Neural crest cell (in vitro differentiated cells): ENCODE measurements at regions not wholly inside any gene's neighbourhood (a gene's known extent, or its start where the extent isn't known, plus 50 kb on each side); places are given as distances from the start of the nearest gene placed in this dataset.

Experiments
- DNase-seq: peaks from one replicate; pipeline ENCODE4 v3.0.0; 2021; ENCODE audit warnings: low read depth, mixed read lengths, low spot score
- H3K27ac Mint-ChIP-seq: one replicate; pipeline ENCODE4 v1.8.0; 2021; ENCODE audit warnings: mild to moderate bottlenecking, mixed read lengths; ENCODE audit not compliant: unreplicated experiment
- H3K27me3 Mint-ChIP-seq: 2 replicates; pipeline ENCODE4 v1.8.0; 2021; ENCODE audit warnings: low read depth, mild to moderate bottlenecking, mixed read lengths
- H3K36me3 Mint-ChIP-seq: 2 replicates; pipeline ENCODE4 v1.8.0; 2021; ENCODE audit warnings: low read depth, mild to moderate bottlenecking, mixed read lengths
- H3K4me1 Mint-ChIP-seq: 2 replicates; pipeline ENCODE4 v1.8.0; 2021; ENCODE audit warnings: mixed read lengths
- H3K4me3 Mint-ChIP-seq: one replicate; pipeline ENCODE4 v1.8.0; 2021; ENCODE audit warnings: mild to moderate bottlenecking, mixed read lengths
- H3K9me3 Mint-ChIP-seq: 2 replicates; pipeline ENCODE4 v1.8.0; 2021; ENCODE audit warnings: mixed read lengths
- CTCF ChIP-seq: fragments of 200-600 bp; sonication (generic); conservative IDR thresholded peaks from 2 replicates; pipeline ENCODE4 v1.5.0; 2021; ENCODE audit warnings: antibody characterized with exemption, mild to moderate bottlenecking

DNA sequence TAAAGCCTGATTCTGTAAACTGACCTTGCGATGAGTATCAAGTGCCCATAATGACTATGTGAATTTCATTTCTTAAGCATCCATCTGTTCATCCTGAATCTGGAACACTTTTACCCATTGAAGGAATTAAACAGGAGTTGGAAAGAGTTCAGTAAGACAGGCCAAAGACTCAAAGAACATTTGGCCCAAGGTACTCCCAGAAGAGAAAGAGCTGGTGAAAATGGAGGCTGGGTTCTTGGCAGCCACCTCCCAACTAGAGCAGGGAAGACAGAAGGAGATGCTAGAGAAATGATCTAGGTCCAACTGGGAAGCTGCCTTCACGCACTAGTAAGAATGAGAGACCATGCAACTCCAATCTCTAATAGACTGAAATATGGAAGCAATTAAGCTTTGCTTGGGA is 57.1 kb upstream of the ADRA1D start:
- no peak for DNase-seq
- H3K27ac Mint-ChIP-seq = no peak overlapping the region
- TF ChIP-seq CTCF = no peak
- H3K9me3 Mint-ChIP-seq = peaks cover 5% of the 10 kb centered on the region
- peaks cover 2% of the 10 kb centered on the region for H3K27me3 Mint-ChIP-seq
- no peaks in the 10 kb centered on the region for H3K4me1 Mint-ChIP-seq
- no peak overlapping the region for H3K4me3 Mint-ChIP-seq
- H3K36me3 Mint-ChIP-seq = no peaks in the 10 kb centered on the region

DNA sequence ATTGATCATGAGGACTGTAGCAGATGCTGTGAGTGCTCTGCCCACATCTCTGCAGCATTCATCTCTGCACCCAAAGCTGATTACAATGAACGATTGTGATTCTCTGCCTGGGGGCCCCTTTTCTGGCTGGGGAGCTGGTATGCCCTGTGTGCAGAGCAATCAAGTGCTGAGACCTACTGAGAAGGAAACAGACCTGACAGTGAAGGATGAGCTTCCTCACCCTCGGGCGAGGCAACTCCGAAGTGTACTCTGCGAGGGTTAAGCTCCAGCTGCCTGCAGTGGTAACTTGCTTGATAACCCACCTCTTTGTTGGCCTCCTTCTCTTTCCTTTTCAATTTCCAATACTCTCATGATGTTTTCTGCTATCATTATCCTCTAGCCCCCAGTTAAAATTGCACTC is 56.0 kb upstream of the ADRA1D start:
- no peak for DNase-seq
- Mint-ChIP-seq H3K27ac (no peak overlapping the region), H3K9me3 (peaks cover 5% of the 10 kb centered on the region), H3K27me3 (peaks cover 2% of the 10 kb centered on the region), H3K36me3 (no peaks in the 10 kb centered on the region), H3K4me3 (no peak overlapping the region), H3K4me1 (no peaks in the 10 kb centered on the region)
- TF ChIP-seq CTCF = no peak

DNA sequence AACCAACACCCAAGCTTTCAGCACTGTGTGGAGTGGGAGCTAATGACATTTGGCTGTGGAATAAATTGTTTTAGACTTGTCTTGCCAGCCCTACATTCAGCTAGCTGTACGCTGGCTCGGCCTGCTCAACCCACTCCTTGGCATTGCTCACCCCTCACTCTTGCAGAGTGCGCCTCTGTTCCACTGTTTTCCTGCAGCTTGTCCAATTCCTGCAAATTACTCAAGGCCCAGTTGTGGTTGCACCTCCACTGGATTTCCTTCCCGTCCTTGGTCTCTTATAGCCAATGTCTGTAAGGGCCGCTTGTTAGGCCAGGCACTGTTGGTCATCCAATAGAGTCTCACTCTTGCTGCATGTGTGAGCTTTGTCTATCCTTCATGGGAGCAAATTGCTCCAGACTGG is 55.5 kb upstream of the ADRA1D start:
- no peak for DNase-seq
- Mint-ChIP-seq H3K4me1 (no peaks in the 10 kb centered on the region), H3K9me3 (peaks cover 4% of the 10 kb centered on the region), H3K4me3 (no peak overlapping the region), H3K27me3 (peaks cover 2% of the 10 kb centered on the region), H3K27ac (no peak overlapping the region), H3K36me3 (no peaks in the 10 kb centered on the region)
- no peak for TF ChIP-seq CTCF

DNA sequence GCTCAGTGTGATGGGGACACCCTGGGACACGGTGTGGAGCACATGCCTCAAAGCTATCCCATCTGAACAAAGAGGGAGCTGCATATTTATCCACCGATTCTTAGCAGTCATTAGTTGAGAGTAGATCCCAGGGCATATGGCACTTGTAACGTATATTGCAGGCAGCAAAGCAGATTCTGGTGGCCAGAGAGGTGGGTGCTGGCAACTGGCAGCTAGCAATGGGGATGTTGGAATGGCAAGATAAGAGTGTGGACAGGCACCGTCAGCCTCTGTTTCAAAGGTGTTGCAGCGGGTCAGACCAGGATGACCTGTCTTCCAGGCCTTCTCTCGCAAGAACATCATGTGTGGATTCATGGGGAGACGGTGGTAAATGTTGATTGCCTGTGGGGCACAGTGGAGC is 54.0 kb upstream of the ADRA1D start:
- no peaks in the 10 kb centered on the region for H3K4me1 Mint-ChIP-seq
- H3K27ac Mint-ChIP-seq = no peak overlapping the region
- H3K36me3 Mint-ChIP-seq = no peaks in the 10 kb centered on the region
- TF ChIP-seq CTCF = no peak
- DNase-seq = no peak
- H3K9me3 Mint-ChIP-seq = peaks cover 9% of the 10 kb centered on the region
- H3K27me3 Mint-ChIP-seq = peaks cover 2% of the 10 kb centered on the region
- no peak overlapping the region for H3K4me3 Mint-ChIP-seq

- Mint-ChIP-seq H3K9me3 (peaks cover 11% of the 10 kb centered on the region), H3K36me3 (no peaks in the 10 kb centered on the region), H3K4me1 (peaks cover 9% of the 10 kb centered on the region), H3K27me3 (peaks cover 2% of the 10 kb centered on the region), H3K27ac (no peak overlapping the region), H3K4me3 (no peak overlapping the region)
- DNase-seq = no peak
- no peak for TF ChIP-seq CTCF
These were observed 51.8 kb upstream of the ADRA1D start for GRCh38 chr20:4300921-4301320.

DNA sequence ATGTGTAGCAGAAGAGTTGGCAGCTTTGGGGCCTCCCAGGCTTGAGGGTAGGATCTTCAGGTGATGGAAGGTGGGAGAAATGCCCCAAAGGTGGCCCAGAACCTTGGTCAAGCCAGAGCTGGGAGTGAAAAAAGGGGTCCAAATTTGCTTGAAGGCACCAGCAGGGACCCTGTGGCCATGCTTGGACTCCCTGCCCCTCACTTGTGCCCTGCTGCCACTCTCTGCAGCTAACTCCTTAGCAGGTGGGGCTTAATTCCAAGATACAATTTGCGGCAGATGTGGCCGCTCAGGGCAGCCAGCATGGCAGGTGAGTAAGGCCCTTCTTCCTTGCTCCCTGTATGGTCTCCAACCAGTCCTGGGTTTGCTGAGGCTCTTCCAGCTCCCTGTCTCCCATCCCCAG is 51.3 kb upstream of the ADRA1D start:
- H3K27ac Mint-ChIP-seq = no peak overlapping the region
- H3K4me3 Mint-ChIP-seq = no peak overlapping the region
- H3K4me1 Mint-ChIP-seq = peaks cover 9% of the 10 kb centered on the region
- TF ChIP-seq CTCF = no peak
- H3K36me3 Mint-ChIP-seq = no peaks in the 10 kb centered on the region
- H3K27me3 Mint-ChIP-seq = peaks cover 2% of the 10 kb centered on the region
- DNase-seq = no peak
- peaks cover 11% of the 10 kb centered on the region for H3K9me3 Mint-ChIP-seq
